HG03378 (cell line): ENCODE measurements at regions not wholly inside any gene's neighbourhood (a gene's known extent, or its start where the extent isn't known, plus 50 kb on each side); places are given as distances from the start of the nearest gene placed in this dataset.
"Not testable (repeated sequence)": the region's sequence is repeated elsewhere in the genome, so short reads cannot be mapped to it uniquely, and the experiment has no call there.

Experiments used
- ATAC-seq: cut with Tn5 transposase; IDR thresholded peaks from one replicate; pipeline ENCODE4 v1.9.1; 2021; ENCODE audit warnings: mild to moderate bottlenecking, moderate library complexity; ENCODE audit not compliant: unreplicated experiment

DNA sequence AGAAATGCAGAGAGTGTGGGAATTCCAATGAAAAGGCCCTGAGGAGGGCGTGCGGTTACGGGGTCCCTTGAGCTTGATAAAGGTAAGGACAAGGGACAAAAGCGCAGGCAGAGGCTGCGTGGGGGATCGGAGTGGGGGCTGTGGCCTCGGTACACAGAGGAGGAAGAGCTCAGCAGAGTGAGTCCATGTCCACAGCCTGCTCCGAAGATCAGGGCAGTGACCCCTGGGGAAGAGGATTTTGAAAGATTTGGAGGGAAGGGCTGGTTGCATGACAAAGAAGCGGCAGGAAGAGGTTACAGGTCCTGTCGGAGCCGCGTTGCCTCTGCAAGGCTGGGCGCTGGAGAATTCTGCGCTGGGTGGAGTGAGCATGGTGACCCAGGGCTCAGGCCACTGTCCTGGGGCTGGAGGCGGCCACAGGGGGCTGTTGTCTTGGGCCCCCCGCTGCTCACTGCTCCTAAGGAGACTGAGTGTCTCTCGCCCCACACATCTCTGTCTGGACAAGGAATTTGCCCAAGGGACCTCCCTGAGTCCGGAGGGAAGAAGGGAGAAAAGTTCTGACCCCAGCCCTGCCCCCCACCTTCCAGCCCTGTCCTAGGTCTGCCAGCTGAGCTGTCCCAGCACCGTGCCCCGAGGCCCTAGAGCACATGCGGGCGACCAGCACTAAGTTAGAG lies 69.8 kb upstream of the INSIG1 start:
- ATAC-seq = no peak

DNA sequence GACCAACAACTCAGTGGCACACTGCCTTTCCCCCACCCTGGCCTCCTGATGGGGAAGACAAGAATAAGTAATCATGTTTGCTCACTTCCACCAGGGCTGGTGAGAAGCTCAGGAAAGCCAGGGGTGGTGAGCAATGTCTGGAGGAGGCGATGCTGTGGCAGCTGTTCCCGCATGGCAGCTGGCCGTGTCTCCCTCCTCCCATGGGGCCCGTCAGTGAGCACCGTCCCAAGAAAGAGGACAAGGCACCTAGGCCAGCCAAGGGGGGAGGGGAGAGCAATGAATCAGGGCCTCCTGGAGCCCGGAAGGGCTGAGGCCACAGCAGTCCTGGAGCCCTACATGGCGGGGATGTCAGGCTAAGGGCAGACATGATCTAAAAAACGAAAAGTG lies 69.2 kb upstream of the INSIG1 start:
- ATAC-seq = no peak

DNA sequence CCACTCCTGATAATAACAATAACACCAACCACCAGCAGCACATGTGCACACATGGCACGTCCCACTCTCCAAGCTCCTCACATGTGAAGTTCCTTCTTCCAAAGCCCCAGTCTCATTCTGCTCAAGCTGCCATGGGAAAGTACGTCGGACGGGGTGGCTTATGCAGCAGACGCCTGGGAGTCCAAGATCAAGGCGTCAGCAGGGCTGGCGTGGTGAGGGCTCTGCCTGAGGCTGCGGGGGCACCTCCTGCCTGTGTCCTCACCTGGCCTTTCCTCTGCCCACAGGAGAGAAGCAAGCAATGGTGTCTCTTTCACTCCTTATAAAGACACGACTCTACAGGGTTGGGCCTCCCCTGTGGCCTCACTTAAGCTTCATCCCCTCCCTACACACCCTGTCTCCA lies 68.8 kb upstream of the INSIG1 start:
- no peak for ATAC-seq

DNA sequence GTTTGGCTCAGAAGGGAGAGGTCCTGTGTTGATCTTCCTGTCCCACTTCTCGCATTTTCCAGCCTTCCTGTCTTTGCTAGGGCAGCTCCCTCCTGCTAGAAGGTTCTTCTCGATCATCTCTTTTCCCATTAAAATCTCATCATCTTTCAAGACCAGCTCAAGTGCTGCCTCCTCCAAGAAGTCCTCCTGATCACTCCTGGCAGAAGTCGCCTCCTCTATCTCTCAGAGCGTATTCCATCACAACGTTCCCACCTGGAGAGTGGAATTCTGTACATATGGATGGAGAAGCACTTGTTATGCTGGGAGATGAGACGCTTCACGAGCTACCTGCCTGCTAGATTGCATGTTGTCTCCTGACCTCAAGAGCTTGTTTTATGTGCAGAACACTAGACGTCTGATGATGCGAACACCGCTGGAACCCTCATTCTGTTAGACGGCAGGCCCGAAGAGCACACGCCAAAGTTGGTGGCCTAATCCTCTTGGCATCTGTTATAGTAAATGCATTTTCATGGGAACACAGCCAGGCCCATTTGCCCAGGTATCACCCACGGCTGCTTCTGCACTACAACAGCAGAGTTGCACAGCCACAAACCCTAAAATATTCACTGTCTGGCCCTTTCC lies 68.0 kb upstream of the INSIG1 start:
- no peak for ATAC-seq

DNA sequence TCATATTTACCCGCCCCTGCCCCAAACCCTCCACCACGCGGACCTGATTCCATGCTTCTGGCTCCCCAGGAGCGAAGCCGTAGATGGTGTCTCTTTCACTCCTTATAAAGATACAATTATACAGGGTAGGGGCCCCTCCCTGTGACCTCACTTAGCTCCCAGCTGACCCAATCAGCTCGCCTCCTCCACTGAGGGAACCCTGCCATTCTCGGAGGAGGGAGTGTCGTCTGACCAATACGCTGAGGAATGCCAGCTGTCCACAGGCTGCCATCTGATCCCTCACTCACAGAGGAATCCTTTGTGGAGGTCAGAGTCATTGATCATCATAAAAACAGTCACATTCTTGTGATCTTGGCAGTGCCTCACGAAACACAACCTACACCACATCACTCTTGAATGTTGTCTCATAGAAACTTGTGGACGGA lies 67.5 kb upstream of the INSIG1 start:
- no peak for ATAC-seq

DNA sequence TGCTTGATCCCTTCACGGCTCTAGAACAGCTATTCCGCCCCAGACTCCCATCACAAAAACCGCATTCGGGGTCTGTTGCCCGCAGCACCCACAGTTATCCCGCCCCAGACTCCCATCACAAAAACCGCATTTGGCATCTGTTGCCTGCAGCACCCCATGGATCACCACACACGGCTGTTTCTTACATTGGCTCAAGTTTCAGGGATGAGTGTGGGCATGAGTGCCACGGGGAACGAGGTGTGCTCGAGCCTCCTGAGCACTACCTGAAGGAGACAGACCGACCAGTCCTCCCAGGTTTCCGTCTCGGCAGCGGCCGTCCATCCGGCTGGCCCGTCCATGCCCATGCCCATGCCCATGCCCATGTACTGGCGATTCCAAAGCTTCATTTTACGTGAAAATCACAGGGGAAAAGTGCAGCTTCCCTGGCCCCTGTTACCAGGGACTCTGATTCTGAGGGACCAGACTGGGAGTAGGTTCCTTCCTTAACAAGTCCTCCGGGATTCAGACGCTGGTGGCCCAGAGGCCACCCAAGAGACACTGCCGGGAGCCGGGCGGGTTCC lies 66.4 kb upstream of the INSIG1 start:
- no peak for ATAC-seq

DNA sequence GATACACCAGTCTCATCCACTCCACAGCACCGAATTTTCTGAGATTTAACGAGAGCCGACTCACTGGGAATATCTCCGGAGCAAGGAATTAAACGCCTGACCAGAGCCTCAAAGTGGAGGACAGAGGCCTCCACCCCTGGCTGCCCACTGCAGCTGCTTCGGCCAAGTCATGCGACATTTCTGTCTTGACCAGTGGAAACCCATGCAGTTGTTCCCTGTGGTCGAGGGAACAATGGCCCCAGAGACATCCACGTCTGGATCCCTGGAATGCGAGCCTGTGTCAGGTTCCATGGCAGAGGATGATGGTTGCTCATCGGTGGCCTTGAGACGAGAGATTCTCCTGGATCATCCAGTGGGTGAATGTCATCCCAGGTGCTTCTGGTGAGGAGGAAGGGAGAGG lies 65.7 kb upstream of the INSIG1 start:
- no peak for ATAC-seq

DNA sequence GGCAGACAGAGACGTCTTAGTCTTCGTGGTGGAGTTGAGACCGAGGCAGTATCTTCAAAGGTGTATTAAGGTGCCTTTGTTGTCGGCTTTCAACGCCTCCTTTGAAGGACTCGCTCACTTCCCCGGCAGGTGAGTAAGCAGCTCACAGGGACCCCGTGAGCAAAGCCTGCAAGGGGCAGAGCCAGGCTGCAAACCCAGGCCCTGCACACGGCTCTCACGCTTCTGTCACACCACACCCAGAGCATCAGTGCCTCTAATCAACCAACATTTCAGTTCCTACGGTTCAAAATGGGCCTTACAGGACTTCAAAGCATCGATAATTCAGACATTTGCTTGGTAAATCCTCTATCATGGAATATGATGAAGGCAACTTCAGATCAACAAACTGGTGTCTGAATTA lies 64.8 kb upstream of the INSIG1 start:
- no peak for ATAC-seq

DNA sequence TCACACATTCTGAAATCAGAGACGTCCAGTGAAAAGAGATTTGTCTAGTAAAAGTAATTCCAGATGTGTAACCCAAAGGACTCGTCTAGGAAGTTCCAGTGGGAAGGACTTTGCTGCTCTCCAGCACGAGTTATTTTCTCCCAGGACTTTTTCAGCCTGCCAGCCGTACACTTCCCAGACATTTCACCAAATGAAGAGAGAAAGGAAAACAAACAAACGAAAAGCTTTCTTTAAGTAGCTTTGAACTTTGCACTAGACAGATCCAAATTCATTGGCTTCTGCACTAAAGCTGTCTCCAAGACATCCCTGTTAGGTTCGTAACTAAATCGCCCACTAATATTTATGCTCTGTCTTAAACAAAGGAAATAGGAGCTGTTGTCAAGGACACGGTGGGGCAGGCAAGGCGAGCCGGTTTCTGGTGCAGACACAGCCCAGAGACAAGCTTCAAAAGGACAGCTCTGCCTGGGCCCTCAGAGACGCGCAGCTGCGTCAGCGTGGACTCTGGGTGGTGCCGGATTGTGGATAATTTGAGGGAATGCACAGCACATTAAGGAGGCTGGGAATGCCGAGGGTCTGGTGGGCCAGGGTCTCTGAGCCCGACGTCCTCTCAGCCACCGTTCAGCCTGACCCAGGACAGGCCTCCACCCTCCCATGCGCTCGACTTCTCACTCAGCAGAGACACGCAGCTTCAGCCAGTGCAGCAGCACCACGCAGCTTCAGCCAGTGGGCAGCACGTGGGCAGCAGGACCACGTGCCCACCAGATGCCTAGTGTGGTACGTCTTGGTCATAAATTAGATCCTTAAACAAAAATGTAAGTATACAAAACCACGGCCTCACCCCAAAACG lies 64.1 kb upstream of the INSIG1 start:
- ATAC-seq = no peak

DNA sequence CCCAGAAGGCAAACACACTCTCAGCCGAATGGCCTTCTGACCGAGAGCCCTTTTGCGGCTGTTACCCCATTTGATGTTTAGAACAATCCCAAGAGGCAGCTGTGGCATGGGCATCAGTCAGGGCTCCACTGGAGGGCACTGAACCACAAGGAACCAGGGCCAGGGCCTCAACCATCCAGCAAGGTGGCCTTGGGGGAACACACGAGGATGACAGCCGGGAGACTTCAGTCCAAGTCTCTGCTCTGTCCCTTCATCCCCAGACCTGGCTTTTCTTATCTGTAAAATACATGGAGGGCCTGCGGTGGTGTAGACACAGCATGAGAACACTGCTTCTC lies 63.6 kb upstream of the INSIG1 start:
- no peak for ATAC-seq

DNA sequence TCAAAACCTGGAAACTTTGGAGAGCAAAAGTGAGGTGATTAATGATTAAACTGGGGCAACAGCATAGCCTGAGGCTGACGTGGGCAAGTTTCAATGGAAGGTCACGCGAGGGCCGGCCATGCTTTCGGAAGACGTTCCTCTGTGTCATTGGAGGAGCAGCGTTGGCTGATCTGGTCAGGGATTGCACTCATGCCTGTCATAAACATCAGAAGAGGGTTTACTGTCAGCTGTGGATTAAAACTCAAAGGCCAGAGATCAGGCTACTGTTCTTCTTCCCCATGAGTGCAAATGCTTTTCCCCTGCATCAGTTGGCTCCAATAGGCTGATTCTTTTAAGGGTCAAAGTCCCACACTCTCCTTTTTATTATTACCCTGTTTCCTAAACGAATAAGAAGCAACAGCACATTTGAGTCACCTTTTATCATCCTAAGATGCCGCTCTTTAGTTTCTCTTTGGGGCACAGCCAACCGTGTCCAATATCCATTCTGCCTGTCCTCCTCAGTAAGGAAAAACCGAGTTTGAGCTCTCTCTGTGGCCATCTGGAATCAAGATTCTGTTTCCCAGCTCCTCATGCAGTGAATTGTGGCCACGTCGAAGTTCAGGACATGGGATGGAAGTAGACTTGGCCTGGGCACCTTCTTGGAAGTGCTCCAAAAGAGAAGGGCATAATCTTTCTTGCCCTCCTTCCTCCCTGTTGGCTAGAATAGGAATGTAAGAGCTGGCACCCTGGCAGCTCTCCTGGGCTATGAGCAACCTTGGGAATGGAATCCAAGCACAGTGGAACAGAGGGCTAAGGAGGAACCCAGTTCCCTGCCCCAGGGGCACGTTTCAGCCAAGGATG lies 62.5 kb upstream of the INSIG1 start:
- no peak for ATAC-seq

DNA sequence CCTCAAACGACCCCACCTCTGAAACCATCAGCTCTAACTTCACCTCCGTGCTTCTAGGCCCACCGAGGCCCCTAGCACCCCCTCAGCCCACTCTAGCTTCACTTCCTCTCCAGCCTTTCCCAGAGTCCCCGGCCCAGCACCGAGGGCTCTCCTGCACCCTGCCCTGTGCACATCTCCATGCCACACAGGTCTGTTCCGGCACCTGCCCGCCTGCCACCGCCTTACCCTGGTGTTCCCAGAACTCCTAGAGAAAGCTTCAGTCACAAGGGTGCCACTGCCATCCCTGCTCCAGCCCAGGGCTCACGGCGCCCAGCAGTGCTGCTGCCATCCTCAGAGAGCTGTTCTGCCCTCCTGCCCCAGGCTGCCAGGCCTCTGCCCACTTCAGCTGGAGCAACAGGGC lies 61.3 kb upstream of the INSIG1 start:
- ATAC-seq = no peak

DNA sequence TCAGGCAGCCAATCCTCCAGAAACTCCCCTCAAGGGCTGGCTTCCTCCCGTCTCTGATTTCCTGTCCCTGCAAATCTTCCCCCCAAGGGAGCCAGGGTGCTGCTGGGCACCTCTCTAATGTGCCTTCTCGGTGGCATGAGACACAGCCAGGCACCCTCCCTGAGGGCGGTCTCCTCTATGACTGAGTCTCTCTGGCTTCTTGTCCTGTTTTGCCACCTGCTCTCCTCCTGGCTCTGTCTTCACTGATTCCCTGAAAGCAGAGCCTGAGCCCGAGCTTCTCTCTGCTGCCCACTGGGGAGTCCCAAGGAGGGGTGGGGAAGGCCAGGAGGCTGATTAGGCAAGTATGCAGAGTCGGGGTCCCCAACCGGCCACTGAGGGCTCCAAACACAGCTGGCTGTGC lies 60.4 kb upstream of the INSIG1 start:
- no peak for ATAC-seq

DNA sequence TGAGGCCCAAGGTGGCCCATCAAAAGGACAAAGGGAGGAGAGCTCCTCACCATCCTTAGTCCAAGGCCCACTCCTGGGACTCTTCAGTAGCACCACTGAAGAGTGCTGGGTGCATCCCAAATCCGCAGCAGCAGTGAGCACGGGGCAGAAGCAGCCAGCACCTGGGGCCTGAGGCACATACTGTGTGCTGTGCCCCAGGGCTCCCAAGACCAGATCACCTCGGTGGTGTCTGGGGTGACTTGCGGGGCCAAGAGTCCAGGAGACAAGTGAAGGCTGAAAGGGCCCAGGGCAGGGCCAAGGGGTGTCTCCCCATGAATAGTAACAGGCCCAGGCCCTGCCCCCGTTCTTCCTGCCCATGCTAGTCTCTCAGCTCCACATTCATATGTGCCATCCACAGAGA lies 59.9 kb upstream of the INSIG1 start:
- ATAC-seq = no peak

DNA sequence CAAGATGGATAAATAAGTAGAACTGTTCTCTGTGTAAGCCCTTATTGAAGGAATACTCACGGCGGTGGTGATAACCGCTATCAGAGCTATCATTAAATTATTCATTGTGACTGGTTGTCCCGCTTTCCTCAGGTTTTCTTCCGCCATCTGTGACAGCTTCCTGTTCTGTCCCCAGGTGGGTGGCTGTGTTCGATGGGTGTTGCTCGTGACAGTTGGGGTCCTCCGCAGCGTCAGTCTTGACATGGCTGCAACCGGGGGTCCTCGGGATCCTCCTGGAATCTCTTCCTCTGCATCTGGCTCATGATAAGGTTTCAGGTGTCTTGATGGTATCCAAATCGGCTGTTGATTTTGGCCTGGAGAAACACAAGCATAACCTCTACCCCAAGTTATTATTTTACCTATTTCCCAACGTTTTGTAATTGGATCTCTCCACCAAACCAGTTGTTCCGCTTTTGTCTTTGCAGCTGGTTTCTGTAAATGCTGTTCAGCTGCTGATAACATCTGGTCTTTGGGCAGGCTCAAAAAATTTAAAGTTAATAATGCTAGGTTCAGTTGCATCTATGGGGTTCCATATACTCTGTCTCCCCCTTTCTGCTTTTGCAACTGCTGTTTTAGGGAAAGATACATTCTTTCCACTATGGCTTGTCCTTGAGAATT lies 58.1 kb upstream of the INSIG1 start:
- ATAC-seq = not testable (repeated sequence)

DNA sequence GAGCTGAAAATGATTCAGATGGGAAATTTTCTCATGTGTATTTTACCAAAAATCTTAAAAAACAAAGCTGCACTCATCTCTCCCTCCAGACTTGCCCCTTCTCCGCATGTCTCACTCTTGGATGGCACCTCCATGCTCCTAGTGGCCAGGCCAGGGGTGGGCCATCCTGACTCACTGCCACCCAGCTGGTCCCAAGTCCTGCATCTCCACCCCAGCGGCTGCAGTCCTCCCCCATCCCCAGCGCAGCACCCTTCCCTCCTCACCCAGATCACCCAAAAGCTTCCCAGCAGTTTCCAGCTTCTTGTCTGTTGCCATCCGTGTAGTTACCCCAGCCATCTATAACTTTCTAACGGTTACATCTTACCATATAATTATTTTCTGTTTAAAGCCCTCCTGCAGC lies 53.0 kb upstream of the INSIG1 start:
- ATAC-seq = no peak

DNA sequence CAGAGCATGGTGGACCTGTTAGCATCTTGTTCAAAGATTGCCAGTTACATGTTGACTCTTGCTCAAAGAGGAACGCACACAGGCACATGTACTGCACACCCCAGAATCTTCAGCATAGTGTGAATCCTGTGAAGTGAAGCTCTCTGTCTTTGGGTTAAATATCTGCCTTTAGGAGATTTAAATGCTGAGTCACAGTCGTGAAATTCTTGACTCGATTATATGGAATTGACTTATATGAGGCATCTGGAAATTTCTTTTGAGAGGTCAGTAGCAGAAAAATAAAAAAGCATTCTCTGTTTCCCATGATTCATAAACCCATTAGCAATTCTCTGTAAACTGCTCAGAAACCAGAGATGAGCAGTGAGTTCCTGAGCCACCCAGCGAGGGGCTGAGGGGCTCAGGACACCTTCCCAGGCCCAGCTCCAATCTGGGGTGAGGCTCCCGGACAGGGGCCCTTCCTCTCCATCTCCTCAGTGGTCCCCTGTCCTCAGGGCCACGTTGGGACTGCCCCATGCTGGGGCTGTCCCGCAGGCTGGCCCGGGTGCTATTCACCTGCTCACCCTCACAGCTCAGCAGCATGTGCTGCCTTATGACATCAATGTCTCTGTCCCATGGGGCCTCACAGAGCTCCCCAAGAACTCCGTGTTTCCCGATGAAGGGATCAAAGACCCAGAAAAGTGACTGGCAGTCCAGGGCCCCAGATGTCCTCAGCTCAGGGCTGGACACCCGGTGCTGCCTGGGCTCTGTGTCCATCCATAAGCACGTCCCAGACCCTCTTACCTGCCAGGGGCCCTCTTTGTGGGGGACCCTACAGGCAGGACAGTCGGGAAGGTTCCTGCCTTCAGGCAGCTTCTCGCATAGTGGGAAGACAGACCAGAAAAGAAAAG lies 50.0 kb upstream of the INSIG1 start:
- ATAC-seq = no peak
